HFFc6 (cell line): ENCODE measurements at regions not wholly inside any gene's neighbourhood (a gene's known extent, or its start where the extent isn't known, plus 50 kb on each side); places are given as distances from the start of the nearest gene placed in this dataset.

Experiments
- DNase-seq: peaks from one replicate; pipeline ENCODE4 v3.0.0-alpha.2; 2018
- H3K27ac Mint-ChIP-seq: 2 replicates; pipeline ENCODE4 v1.8.0; 2020; ENCODE audit warnings: mild to moderate bottlenecking, mixed read lengths
- H3K27me3 Mint-ChIP-seq: 2 replicates; pipeline ENCODE4 v1.8.0; 2021; ENCODE audit warnings: mild to moderate bottlenecking, moderate library complexity, mixed read lengths; ENCODE audit not compliant: insufficient read depth
- H3K36me3 Mint-ChIP-seq: 2 replicates; pipeline ENCODE4 v1.8.0; 2021; ENCODE audit warnings: low read depth, mixed read lengths
- H3K4me1 Mint-ChIP-seq: 2 replicates; pipeline ENCODE4 v1.8.0; 2020; ENCODE audit warnings: low read depth, mixed read lengths
- H3K4me3 Mint-ChIP-seq: 2 replicates; pipeline ENCODE4 v1.8.0; 2020; ENCODE audit warnings: mild to moderate bottlenecking, moderate library complexity, mixed read lengths
- H3K9me3 Mint-ChIP-seq: 2 replicates; pipeline ENCODE4 v1.8.0; 2020; ENCODE audit warnings: mild to moderate bottlenecking, mixed read lengths
- CTCF ChIP-seq: fragments of 200-600 bp; sonication (generic); IDR thresholded peaks from 2 replicates; pipeline ENCODE4 v1.5.0; 2021; ENCODE audit warnings: antibody characterized with exemption, mild to moderate bottlenecking

GRCh38 chr5:34547300-34548085 is 108.6 kb upstream of the RAI14 start:
- H3K27me3 Mint-ChIP-seq = 0 out of 2 replicates have a peak, but pooled peaks cover 2% of the 10 kb centered on the region
- no peak overlapping the region for H3K4me3 Mint-ChIP-seq
- peaks cover 27% of the 10 kb centered on the region for H3K9me3 Mint-ChIP-seq
- no peak for TF ChIP-seq CTCF
- no peak overlapping the region for H3K27ac Mint-ChIP-seq
- H3K36me3 Mint-ChIP-seq = peaks cover 19% of the 10 kb centered on the region
- no peak for DNase-seq
- H3K4me1 Mint-ChIP-seq = peaks cover 4% of the 10 kb centered on the region; the same call in 1 of the 2 replicates

GRCh38 chr5:34548086-34548403 is 108.1 kb upstream of the RAI14 start:
- Mint-ChIP-seq H3K36me3 (peaks cover 19% of the 10 kb centered on the region), H3K27me3 (peaks cover 5% of the 10 kb centered on the region; the same call in 1 of the 2 replicates), H3K4me3 (no peak overlapping the region), H3K27ac (no peak overlapping the region), H3K4me1 (peaks cover 4% of the 10 kb centered on the region; the same call in 1 of the 2 replicates), H3K9me3 (peaks cover 21% of the 10 kb centered on the region)
- DNase-seq = no peak
- no peak for TF ChIP-seq CTCF

- peaks cover 7% of the 10 kb centered on the region; the same call in 1 of the 2 replicates for H3K9me3 Mint-ChIP-seq
- H3K27ac Mint-ChIP-seq = no peak overlapping the region
- peaks cover 6% of the 10 kb centered on the region; the same call in 1 of the 2 replicates for H3K27me3 Mint-ChIP-seq
- peaks cover 4% of the 10 kb centered on the region; the same call in 1 of the 2 replicates for H3K4me1 Mint-ChIP-seq
- H3K36me3 Mint-ChIP-seq = peaks cover 4% of the 10 kb centered on the region
- TF ChIP-seq CTCF = no peak
- no peak overlapping the region for H3K4me3 Mint-ChIP-seq
- DNase-seq = no peak
Observed at GRCh38 chr5:34550247-34550646, 105.9 kb upstream of the RAI14 start.

GRCh38 chr5:34550964-34551363 is 105.2 kb upstream of the RAI14 start:
- DNase-seq = no peak
- H3K27ac Mint-ChIP-seq = no peak overlapping the region
- peaks cover 7% of the 10 kb centered on the region; the same call in 1 of the 2 replicates for H3K9me3 Mint-ChIP-seq
- H3K27me3 Mint-ChIP-seq = peaks cover 10% of the 10 kb centered on the region; the same call in 1 of the 2 replicates
- peaks cover 4% of the 10 kb centered on the region for H3K36me3 Mint-ChIP-seq
- TF ChIP-seq CTCF = no peak
- H3K4me1 Mint-ChIP-seq = peaks cover 4% of the 10 kb centered on the region; the same call in 1 of the 2 replicates
- no peak overlapping the region for H3K4me3 Mint-ChIP-seq

GRCh38 chr5:34551911-34552433 is 104.2 kb upstream of the RAI14 start:
- Mint-ChIP-seq H3K27me3 (peaks cover 8% of the 10 kb centered on the region; the same call in 1 of the 2 replicates), H3K9me3 (peaks cover 4% of the 10 kb centered on the region; the same call in 1 of the 2 replicates), H3K4me1 (peaks cover 4% of the 10 kb centered on the region; the same call in 1 of the 2 replicates), H3K4me3 (no peak overlapping the region), H3K36me3 (peaks cover 2% of the 10 kb centered on the region; the same call in 1 of the 2 replicates), H3K27ac (no peak overlapping the region)
- TF ChIP-seq CTCF = no peak
- DNase-seq = no peak
